ENCODE measurements at regions not wholly inside any gene's neighbourhood (a gene's known extent, or its start where the extent isn't known, plus 50 kb on each side); places are given as distances from the start of the nearest gene placed in this dataset.

GRCh38 chrX:97666890-97667289 lies 783.2 kb downstream of the RPA4 start:
- no peak for DNase-seq (ENCODE audit: low spot score)
- in situ Hi-C loops (cut with HindIII; ENCODE audit: low sequenced_read_pairs): no loop called here

- no peak for DNase-seq (ENCODE audit: low spot score)
- in situ Hi-C loops (cut with HindIII; ENCODE audit: low sequenced_read_pairs): no loop called here
Observed at GRCh38 chrX:97668126-97668525, 784.4 kb downstream of the RPA4 start.

- in situ Hi-C loops (cut with HindIII; ENCODE audit: low sequenced_read_pairs): no loop called here
- DNase-seq (ENCODE audit: low spot score): peak; percentile 1
Observed at GRCh38 chrX:97672138-97672537, 788.4 kb downstream of the RPA4 start.

GRCh38 chrX:97672608-97673007 lies 788.9 kb downstream of the RPA4 start:
- no peak for DNase-seq (ENCODE audit: low spot score)

GRCh38 chrX:97673135-97673534 lies 789.4 kb downstream of the RPA4 start:
- in situ Hi-C loops (cut with HindIII; ENCODE audit: low sequenced_read_pairs): no loop called here
- no peak for DNase-seq (ENCODE audit: low spot score)

More at GRCh38 chrX:97672608-97673007, 788.9 kb downstream of the RPA4 start:
- in situ Hi-C loops (cut with HindIII; ENCODE audit: low sequenced_read_pairs): no loop called here

GRCh38 chrX:97682991-97683840 lies 799.5 kb downstream of the RPA4 start:
- no peak for DNase-seq (ENCODE audit: low spot score)
- in situ Hi-C loops (cut with HindIII; ENCODE audit: low sequenced_read_pairs): no loop called here

- in situ Hi-C loops (cut with HindIII; ENCODE audit: low sequenced_read_pairs): no loop called here
- no peak for DNase-seq (ENCODE audit: low spot score)
Observed at GRCh38 chrX:97685753-97686152, 802.0 kb downstream of the RPA4 start.

- in situ Hi-C loops (cut with HindIII; ENCODE audit: low sequenced_read_pairs): no loop called here
Observed at GRCh38 chrX:97691901-97692455, 808.3 kb downstream of the RPA4 start.

GRCh38 chrX:97692575-97692974 lies 808.9 kb downstream of the RPA4 start:
- DNase-seq (ENCODE audit: low spot score): no peak
- in situ Hi-C loops (cut with HindIII; ENCODE audit: low sequenced_read_pairs): no loop called here

More at GRCh38 chrX:97691901-97692455, 808.3 kb downstream of the RPA4 start:
- no peak for DNase-seq (ENCODE audit: low spot score)

- in situ Hi-C loops (cut with HindIII; ENCODE audit: low sequenced_read_pairs): no loop called here
- DNase-seq (ENCODE audit: low spot score): no peak
Observed at GRCh38 chrX:97700547-97700946, 816.8 kb downstream of the RPA4 start.

- in situ Hi-C loops (cut with HindIII; ENCODE audit: low sequenced_read_pairs): no loop called here
- DNase-seq (ENCODE audit: low spot score): no peak
Observed at GRCh38 chrX:97704474-97704873, 820.8 kb downstream of the RPA4 start.

- in situ Hi-C loops (cut with HindIII; ENCODE audit: low sequenced_read_pairs): no loop called here
- peak; percentile 26 for DNase-seq (ENCODE audit: low spot score)
Observed at GRCh38 chrX:97704881-97705280, 821.2 kb downstream of the RPA4 start.

GRCh38 chrX:97705936-97706335 lies 822.2 kb downstream of the RPA4 start:
- in situ Hi-C loops (cut with HindIII; ENCODE audit: low sequenced_read_pairs): no loop called here

GRCh38 chrX:97714072-97714471 lies 830.4 kb downstream of the RPA4 start:
- DNase-seq (ENCODE audit: low spot score): no peak
- in situ Hi-C loops (cut with HindIII; ENCODE audit: low sequenced_read_pairs): no loop called here

More at GRCh38 chrX:97705936-97706335, 822.2 kb downstream of the RPA4 start:
- DNase-seq (ENCODE audit: low spot score): peak; percentile 1

- DNase-seq (ENCODE audit: low spot score): no peak
- in situ Hi-C loops (cut with HindIII; ENCODE audit: low sequenced_read_pairs): no loop called here
Observed at GRCh38 chrX:97728215-97728614, 844.5 kb downstream of the RPA4 start.

GRCh38 chrX:97740044-97740443 lies 856.3 kb downstream of the RPA4 start:
- in situ Hi-C loops (cut with HindIII; ENCODE audit: low sequenced_read_pairs): no loop called here
- DNase-seq (ENCODE audit: low spot score): no peak

- in situ Hi-C loops (cut with HindIII; ENCODE audit: low sequenced_read_pairs): no loop called here
- DNase-seq (ENCODE audit: low spot score): no peak
Observed at GRCh38 chrX:97740886-97741285, 857.2 kb downstream of the RPA4 start.

GRCh38 chrX:97743014-97743413 lies 859.3 kb downstream of the RPA4 start:
- DNase-seq (ENCODE audit: low spot score): no peak
- in situ Hi-C loops (cut with HindIII; ENCODE audit: low sequenced_read_pairs): no loop called here

- in situ Hi-C loops (cut with HindIII; ENCODE audit: low sequenced_read_pairs): no loop called here
- no peak for DNase-seq (ENCODE audit: low spot score)
Observed at GRCh38 chrX:97747346-97747745, 863.6 kb downstream of the RPA4 start.

- in situ Hi-C loops (cut with HindIII; ENCODE audit: low sequenced_read_pairs): no loop called here
- DNase-seq (ENCODE audit: low spot score): no peak
Observed at GRCh38 chrX:97751016-97751415, 867.3 kb downstream of the RPA4 start.

GRCh38 chrX:97751735-97752134 lies 868.0 kb downstream of the RPA4 start:
- in situ Hi-C loops (cut with HindIII; ENCODE audit: low sequenced_read_pairs): no loop called here
- DNase-seq (ENCODE audit: low spot score): no peak
